Activated CD8-positive, alpha-beta T cell treated with anti-CD3 and anti-CD28 coated beads for 36 hours (primary cell): ENCODE measurements at regions not wholly inside any gene's neighbourhood (a gene's known extent, or its start where the extent isn't known, plus 50 kb on each side); places are given as distances from the start of the nearest gene placed in this dataset.

Experiments
- ATAC-seq: fragments of 200-7000 bp; cut with Tn5 transposase; one replicate; pipeline ENCODE4 v1.10.0; 2021; ENCODE audit warnings: mild to moderate bottlenecking, moderate library complexity
- CTCF ChIA-PET: fragments of 350-600 bp; sonication (Branson Sonifier 250); formaldehyde crosslinking; loops from one replicate; lab custom pipeline; 2021; ENCODE audit warnings: antibody characterized with exemption; lab: Charles Lee
- POLR2A ChIA-PET: fragments of 350-600 bp; sonication (Branson Sonifier 250); formaldehyde crosslinking; loops from one replicate; lab custom pipeline; 2021; ENCODE audit warnings: antibody characterized with exemption; lab: Charles Lee
- DNase-seq: peaks from one replicate; pipeline ENCODE4 v3.0.0-alpha.2; 2020
- H3K27ac Mint-ChIP-seq: one replicate; pipeline ENCODE4 v1.8.0; 2021; ENCODE audit warnings: mild to moderate bottlenecking, mixed read lengths
- H3K27me3 Mint-ChIP-seq: one replicate; pipeline ENCODE4 v1.8.0; 2021; ENCODE audit warnings: mixed read lengths
- H3K36me3 Mint-ChIP-seq: one replicate; pipeline ENCODE4 v1.8.0; 2021; ENCODE audit warnings: low read depth, mixed read lengths
- H3K4me1 Mint-ChIP-seq: one replicate; pipeline ENCODE4 v1.8.0; 2021; ENCODE audit warnings: low read depth, mixed read lengths
- H3K4me3 Mint-ChIP-seq: one replicate; pipeline ENCODE4 v1.8.0; 2021; ENCODE audit warnings: mild to moderate bottlenecking, moderate library complexity, mixed read lengths
- H3K9me3 Mint-ChIP-seq: one replicate; pipeline ENCODE4 v1.8.0; 2021; ENCODE audit warnings: mixed read lengths
- CTCF ChIP-seq: fragments of 200-600 bp; IDR thresholded peaks from one replicate; pipeline ENCODE4 v1.8.0; 2022; ENCODE audit warnings: antibody characterized with exemption, mild to moderate bottlenecking
- intact Hi-C: fragments of 100-400 bp; cut with micrococcal nuclease; formaldehyde crosslinking; loops from one replicate; pipeline ENCODE4 v1.10.0; 2022

- intact Hi-C loops, result no loop called here
- H3K27me3 Mint-ChIP-seq, result peaks cover 1% of the 10 kb centered on the region
- no peaks in the 10 kb centered on the region for H3K4me1 Mint-ChIP-seq
- no peaks in the 10 kb centered on the region for H3K36me3 Mint-ChIP-seq
- no peak for DNase-seq
- ChIA-PET CTCF (no interaction called here), POLR2A (no interaction called here)
- TF ChIP-seq CTCF, result no peak
- no peaks in the 10 kb centered on the region for H3K9me3 Mint-ChIP-seq
- ATAC-seq, result no peak
- H3K27ac Mint-ChIP-seq, result no peak overlapping the region
- no peak overlapping the region for H3K4me3 Mint-ChIP-seq
Measured at GRCh38 chr2:236685361-236685760, 115.7 kb downstream of the ACKR3 start.

- intact Hi-C loops, result no loop called here
- POLR2A ChIA-PET, result no interaction called here
- Mint-ChIP-seq H3K36me3 (no peaks in the 10 kb centered on the region), H3K4me3 (no peak overlapping the region), H3K27ac (no peak overlapping the region), H3K9me3 (no peaks in the 10 kb centered on the region), H3K27me3 (peaks cover 5% of the 10 kb centered on the region), H3K4me1 (no peaks in the 10 kb centered on the region)
- no peak for ATAC-seq
- CTCF ChIA-PET, result no interaction called here
- no peak for DNase-seq
- no peak for TF ChIP-seq CTCF
Measured at GRCh38 chr2:236685979-236686520, 116.4 kb downstream of the ACKR3 start.

- H3K27ac Mint-ChIP-seq, result no peak overlapping the region
- no peak overlapping the region for H3K4me3 Mint-ChIP-seq
- peaks cover 5% of the 10 kb centered on the region for H3K27me3 Mint-ChIP-seq
- ATAC-seq (no peak), DNase-seq (no peak)
- intact Hi-C loops, result no loop called here
- CTCF ChIA-PET, result no interaction called here
- no peaks in the 10 kb centered on the region for H3K9me3 Mint-ChIP-seq
- no peak for TF ChIP-seq CTCF
- no peaks in the 10 kb centered on the region for H3K4me1 Mint-ChIP-seq
- POLR2A ChIA-PET, result no interaction called here
- H3K36me3 Mint-ChIP-seq, result no peaks in the 10 kb centered on the region
Measured at GRCh38 chr2:236686561-236686960, 116.9 kb downstream of the ACKR3 start.

- H3K4me1 Mint-ChIP-seq, result no peaks in the 10 kb centered on the region
- ChIA-PET CTCF (no interaction called here), POLR2A (no interaction called here)
- no peaks in the 10 kb centered on the region for H3K36me3 Mint-ChIP-seq
- H3K27me3 Mint-ChIP-seq, result peaks cover 5% of the 10 kb centered on the region
- TF ChIP-seq CTCF, result no peak
- DNase-seq (no peak), ATAC-seq (no peak)
- intact Hi-C loops, result no loop called here
- H3K27ac Mint-ChIP-seq, result no peak overlapping the region
- H3K4me3 Mint-ChIP-seq, result no peak overlapping the region
- no peaks in the 10 kb centered on the region for H3K9me3 Mint-ChIP-seq
Measured at GRCh38 chr2:236687296-236687965, 117.8 kb downstream of the ACKR3 start.

GRCh38 chr2:236688157-236688556, 118.5 kb downstream of the ACKR3 start:
- DNase-seq, result no peak
- no peak for TF ChIP-seq CTCF
- Mint-ChIP-seq H3K36me3 (no peaks in the 10 kb centered on the region), H3K27me3 (peaks cover 6% of the 10 kb centered on the region), H3K27ac (no peak overlapping the region), H3K4me3 (no peak overlapping the region), H3K9me3 (no peaks in the 10 kb centered on the region), H3K4me1 (no peaks in the 10 kb centered on the region)
- intact Hi-C loops, result no loop called here
- CTCF ChIA-PET, result no interaction called here
- POLR2A ChIA-PET, result no interaction called here
- no peak for ATAC-seq
